HG03060 (cell line): ENCODE measurements at regions not wholly inside any gene's neighbourhood (a gene's known extent, or its start where the extent isn't known, plus 50 kb on each side); places are given as distances from the start of the nearest gene placed in this dataset.
"Not testable (repeated sequence)": the region's sequence is repeated elsewhere in the genome, so short reads cannot be mapped to it uniquely, and the experiment has no call there.

Experiments
- ATAC-seq: cut with Tn5 transposase; IDR thresholded peaks from one replicate; pipeline ENCODE4 v1.9.1; 2021; ENCODE audit warnings: low read depth, moderate number of reproducible peaks; ENCODE audit not compliant: unreplicated experiment

GRCh38 chr5:130868186-130868840 is 296.7 kb downstream of the HINT1 start:
- no peak for ATAC-seq

GRCh38 chr5:130845049-130845765 is 319.8 kb downstream of the HINT1 start:
- ATAC-seq: no peak

- ATAC-seq: no peak
Observed at GRCh38 chr5:130836729-130837649, 328.1 kb downstream of the HINT1 start.

DNA sequence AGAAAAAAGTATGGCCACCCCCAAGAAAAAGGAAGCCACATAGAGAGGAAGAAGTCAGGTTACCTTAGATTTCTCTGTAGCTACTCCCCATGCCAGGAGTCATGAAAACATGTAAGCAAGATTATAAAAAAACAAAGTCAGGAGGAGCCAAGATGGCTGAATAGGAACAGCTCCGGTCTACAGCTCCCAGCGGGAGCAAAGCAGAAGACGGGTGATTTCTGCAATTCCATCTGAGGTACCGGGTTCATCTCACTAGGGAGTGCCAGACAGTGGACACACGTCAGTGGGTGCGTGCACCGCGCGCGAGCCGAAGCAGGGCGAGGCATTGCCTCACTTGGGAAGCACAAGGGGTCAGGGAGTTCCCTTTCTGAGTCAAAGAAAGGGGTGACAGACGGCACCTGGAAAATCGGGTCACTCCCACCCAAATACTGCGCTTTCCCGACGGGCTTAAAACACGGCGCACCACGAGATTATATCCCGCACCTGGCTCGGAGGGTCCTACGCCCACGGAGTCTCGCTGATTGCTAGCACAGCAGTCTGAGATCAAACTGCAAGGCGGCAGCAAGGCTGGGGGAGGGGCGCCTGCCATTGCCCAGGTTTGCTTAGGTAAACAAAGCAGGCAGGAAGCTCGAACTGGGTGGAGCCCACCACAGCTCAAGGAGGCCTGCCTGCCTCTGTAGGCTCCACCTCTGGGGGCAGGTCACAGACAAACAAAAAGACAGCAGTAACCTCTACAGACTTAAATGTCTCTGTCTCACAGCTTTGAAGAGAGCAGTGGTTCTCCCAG is 347.3 kb downstream of the HINT1 start:
- ATAC-seq: not testable (repeated sequence)

DNA sequence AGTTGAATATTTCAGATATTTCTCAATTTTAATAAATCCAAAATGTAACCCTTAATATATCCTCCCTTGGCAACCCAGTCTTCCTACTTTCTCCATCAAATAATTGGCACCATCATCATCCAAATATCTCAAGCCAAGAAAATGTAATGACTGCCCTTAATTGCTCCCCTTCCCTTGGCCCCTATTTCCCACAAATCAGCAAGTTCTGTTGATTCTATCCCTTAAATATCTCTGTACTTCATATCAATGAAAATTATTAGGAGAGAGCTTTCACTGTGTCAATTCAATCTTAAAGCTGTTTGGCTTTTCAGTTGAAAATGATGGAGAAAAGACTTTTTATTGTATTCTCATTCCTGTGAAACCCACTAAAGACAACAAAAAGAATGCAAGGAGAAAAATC is 349.8 kb downstream of the HINT1 start:
- no peak for ATAC-seq

DNA sequence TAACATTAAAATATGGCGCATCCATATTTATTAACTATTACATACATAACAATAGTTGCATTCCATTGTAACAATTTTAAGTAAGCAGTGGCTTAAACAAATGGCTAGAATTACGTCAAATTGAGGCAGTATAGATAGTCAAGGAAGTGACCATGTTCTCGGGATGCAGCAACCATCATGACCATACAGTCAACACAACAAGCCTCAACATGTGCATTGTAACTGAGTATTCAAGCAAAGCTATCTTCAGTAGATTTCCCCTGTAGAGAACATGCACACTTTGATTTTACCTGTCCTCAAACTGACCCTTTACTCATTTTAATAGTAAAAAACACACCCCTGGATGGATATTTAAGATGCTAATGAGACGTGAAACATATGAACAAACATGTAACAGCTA is 356.4 kb downstream of the HINT1 start:
- ATAC-seq: no peak

- ATAC-seq: no peak
Observed at GRCh38 chr5:130805648-130806047, 359.4 kb downstream of the HINT1 start.

- no peak for ATAC-seq
Observed at GRCh38 chr5:130805036-130805435, 360.0 kb downstream of the HINT1 start.

GRCh38 chr5:130801963-130802362 is 363.1 kb downstream of the HINT1 start:
- no peak for ATAC-seq

DNA sequence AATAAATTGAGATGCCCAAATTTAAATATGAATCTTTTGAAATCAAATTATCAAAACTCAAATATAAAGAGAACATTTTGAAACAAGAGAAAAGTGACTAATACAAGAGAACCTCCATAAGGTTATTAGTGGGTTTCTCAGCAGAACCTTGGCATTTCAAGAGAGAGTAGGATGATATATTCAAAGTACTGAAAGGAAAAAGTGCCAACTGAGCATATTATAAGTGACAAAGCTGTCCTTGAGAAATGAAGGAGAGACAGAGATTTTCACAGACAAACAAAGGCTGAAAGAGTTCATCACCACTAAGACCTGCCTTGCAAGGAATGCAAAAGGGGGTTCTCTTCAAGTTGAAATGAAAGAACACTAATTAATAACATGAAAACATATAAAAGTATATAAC is 366.0 kb downstream of the HINT1 start:
- no peak for ATAC-seq

DNA sequence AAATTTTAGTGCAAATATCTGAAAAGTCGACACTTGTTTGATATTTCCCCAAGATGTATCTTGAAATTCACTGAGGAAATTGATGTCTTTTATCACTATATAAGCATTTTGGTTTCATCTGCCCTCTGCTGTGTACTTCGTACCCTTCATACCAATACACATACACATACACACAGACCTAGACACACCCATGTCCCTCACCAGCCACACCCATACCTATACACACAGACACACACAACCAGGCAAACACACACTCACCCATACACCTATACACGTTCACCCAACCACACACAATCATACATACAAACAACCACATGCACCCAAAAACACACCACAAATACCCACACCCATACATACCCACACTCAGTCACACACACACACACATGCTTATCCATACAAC is 367.8 kb downstream of the HINT1 start:
- no peak for ATAC-seq

DNA sequence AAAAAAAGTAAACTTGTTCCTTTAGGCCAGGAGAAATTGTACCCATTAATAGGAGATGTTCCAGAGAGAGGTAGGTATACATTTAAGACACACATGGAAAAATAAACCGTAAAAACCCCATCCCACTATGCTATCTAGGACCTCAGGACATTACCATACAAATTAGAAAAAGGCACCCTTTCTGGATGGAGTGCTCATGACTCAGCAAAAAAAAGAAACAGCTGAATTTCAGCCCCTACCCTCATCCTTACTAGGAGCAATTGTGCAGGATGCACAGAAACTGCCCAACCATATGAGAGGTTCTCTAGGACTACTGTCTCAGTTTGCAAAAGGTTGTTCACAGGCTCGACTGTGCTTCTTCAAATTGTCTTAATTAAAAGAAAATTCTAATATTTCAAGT is 368.2 kb downstream of the HINT1 start:
- ATAC-seq: no peak

DNA sequence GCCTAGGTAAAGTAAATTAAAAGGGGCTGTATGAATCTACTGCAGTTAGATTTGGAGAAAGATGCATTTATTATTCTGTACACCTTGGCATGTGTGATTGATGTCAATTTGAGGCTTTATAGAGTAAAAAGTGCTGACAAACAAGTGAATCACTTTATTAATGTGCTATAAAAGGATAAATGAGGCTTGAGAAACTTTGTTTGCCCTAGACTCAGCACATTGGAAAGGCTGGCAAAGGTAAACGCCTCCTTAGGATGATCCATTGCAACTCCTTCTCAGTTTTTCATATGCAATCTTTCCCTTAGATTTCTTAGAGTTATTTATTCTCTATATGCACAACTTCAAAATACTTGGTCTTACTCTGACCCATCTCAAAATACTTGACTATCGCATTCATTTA is 369.0 kb downstream of the HINT1 start:
- no peak for ATAC-seq

GRCh38 chr5:130795037-130795436 is 370.0 kb downstream of the HINT1 start:
- no peak for ATAC-seq

DNA sequence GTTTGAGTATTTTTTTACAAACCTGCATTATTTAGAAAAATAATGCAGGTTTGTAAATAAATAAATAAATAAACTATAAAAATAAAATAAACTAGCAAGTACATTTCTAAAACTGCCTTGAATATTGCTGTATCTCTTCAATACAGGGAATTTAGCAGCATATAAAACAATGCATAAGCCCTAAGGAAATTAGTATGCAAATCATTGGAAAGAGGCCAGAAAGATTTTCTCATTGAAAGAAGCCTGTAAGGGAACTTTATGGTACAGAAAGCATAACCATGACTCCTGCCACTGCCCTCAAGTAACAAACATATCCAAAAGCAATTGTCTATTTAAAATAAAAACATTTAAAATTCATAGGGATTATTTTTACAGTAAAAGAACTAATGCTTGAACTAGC is 387.3 kb downstream of the HINT1 start:
- ATAC-seq: no peak

DNA sequence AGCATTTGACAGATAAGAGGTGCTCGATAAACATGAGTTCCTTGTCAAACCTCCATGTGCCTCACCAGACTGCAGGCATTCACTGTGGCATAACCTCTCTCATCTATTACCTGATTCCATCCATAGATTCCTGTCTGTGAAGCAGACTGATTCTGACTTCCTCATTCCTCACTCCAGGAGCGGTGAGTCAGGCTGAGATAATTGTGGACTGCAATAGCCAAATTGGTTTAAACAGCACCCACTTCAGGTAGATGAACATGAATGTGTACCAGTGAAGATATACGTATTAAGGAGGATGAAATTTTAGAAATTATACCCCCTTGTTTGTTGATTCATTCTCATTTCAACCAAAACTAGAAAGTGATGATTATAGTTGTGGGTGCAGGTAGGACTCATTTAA is 391.2 kb downstream of the HINT1 start:
- no peak for ATAC-seq

DNA sequence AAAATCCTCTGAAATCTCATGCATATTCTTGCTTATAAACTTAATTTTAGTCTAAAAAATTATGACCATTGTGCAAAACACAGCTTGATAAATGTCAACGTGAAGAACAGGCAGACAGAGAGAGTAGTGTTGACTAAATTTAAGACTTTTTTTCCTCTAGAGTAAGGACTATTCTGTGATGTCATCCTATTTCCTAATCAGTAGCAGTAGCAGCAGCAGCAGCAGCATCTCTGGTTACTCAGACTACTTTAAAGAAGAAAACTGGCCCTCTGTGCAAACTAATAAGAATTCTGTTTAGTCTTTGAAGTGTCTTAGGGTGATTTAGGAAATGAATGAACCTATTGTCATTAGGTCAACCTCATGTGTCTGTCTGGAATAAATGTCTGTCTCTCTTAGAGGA is 403.0 kb downstream of the HINT1 start:
- ATAC-seq: no peak

GRCh38 chr5:130759061-130759460 is 406.0 kb downstream of the HINT1 start:
- no peak for ATAC-seq

GRCh38 chr5:130747556-130747955 is 417.5 kb downstream of the HINT1 start:
- ATAC-seq: no peak

DNA sequence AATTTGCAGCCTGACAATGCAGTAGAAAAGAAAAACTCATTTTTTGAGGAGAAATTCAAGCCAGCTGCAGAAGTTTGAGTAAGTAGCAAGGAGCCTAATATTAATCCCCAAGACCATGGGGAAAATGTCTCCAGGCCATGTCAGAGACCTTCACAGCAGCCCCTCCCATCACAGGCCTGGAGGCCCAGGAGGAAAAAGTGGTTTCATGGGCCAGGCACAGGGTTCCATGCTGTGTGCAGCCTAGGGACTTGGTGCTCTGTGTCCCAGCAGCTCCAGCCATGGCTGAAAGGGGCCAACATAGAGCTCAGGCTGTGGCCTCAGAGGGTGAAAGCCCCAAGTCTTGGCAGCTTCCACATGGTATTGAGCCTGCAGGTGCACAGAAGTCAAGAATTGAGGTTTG is 418.4 kb downstream of the HINT1 start:
- ATAC-seq: not testable (repeated sequence)

DNA sequence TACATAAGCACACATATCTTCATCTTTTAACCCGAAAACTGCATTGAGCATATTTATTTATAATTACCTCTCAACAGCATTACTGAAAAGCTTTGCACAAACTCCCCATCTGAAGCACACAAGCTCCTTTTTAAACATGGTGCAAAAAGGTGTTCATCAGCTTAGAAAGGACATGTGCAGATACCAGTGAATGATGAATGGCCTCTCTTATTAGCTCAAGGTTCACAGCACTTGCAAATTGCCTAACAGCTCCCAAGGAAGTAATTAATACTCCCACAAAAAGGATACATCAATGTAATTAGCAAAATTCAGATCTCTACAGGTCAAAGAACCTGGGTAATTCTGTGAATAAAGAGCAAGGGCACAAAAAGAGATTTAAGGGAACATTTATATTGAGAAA is 422.0 kb downstream of the HINT1 start:
- no peak for ATAC-seq
